DOHH2 (cell line): ENCODE measurements at regions not wholly inside any gene's neighbourhood (a gene's known extent, or its start where the extent isn't known, plus 50 kb on each side); places are given as distances from the start of the nearest gene placed in this dataset.

Experiments used
- H3F3A ChIP-seq: fragments of 200-600 bp; sonication (generic), shearing (Covaris generic); 2 replicates; pipeline ENCODE4 v1.6.0; 2016; ENCODE audit warnings: antibody characterized with exemption, mild to moderate bottlenecking; ENCODE audit not compliant: control insufficient read depth, insufficient read depth
- H3K27ac ChIP-seq: fragments of 200-600 bp; sonication (generic); 2 replicates; pipeline ENCODE4 v1.5.1; 2014; ENCODE audit warnings: low read depth, mild to moderate bottlenecking, low read length, moderate library complexity
- H3K27me3 ChIP-seq: fragments of 200-600 bp; sonication (generic); 2 replicates; pipeline ENCODE4 v1.6.1; 2014; ENCODE audit warnings: mild to moderate bottlenecking, low read length, mixed read lengths; ENCODE audit not compliant: control insufficient read depth
- H3K36me3 ChIP-seq: fragments of 200-600 bp; sonication (generic); 2 replicates; pipeline ENCODE4 v1.6.1; 2014; ENCODE audit warnings: mild to moderate bottlenecking, low read length, moderate library complexity, mixed read lengths; ENCODE audit not compliant: control insufficient read depth
- H3K4me1 ChIP-seq: fragments of 200-600 bp; sonication (generic); 2 replicates; pipeline ENCODE4 v1.6.1; 2014; ENCODE audit warnings: mild to moderate bottlenecking, low read length, mixed read lengths; ENCODE audit not compliant: control insufficient read depth
- H3K4me2 ChIP-seq: fragments of 200-600 bp; sonication (generic); 2 replicates; pipeline ENCODE4 v1.6.0; 2014; ENCODE audit warnings: mild to moderate bottlenecking, low read length, moderate library complexity
- H3K4me3 ChIP-seq: fragments of 200-600 bp; sonication (generic); 2 replicates; pipeline ENCODE4 v1.5.1; 2014; ENCODE audit warnings: mild to moderate bottlenecking, low read length, mixed read lengths
- H3K79me2 ChIP-seq: fragments of 200-600 bp; sonication (generic); 2 replicates; pipeline ENCODE4 v1.6.1; 2014; ENCODE audit warnings: mild to moderate bottlenecking, low read length, mixed read lengths; ENCODE audit not compliant: control insufficient read depth
- H3K9me2 ChIP-seq: fragments of 200-600 bp; sonication (generic); replicated peaks from 2 replicates; pipeline ENCODE4 v1.6.1; 2014; ENCODE audit warnings: mild to moderate bottlenecking, low read length, mixed read lengths; ENCODE audit not compliant: control insufficient read depth
- H3K9me3 ChIP-seq: fragments of 200-600 bp; sonication (generic); 2 replicates; pipeline ENCODE4 v1.6.1; 2014; ENCODE audit warnings: antibody characterized with exemption, low read length, mixed read lengths; ENCODE audit not compliant: control insufficient read depth, insufficient read depth
- H4K20me1 ChIP-seq: fragments of 200-600 bp; sonication (generic); 2 replicates; pipeline ENCODE4 v1.6.0; 2014; ENCODE audit warnings: low read depth, mild to moderate bottlenecking, antibody characterized with exemption, low read length, moderate library complexity; ENCODE audit not compliant: control insufficient read depth, insufficient read depth
- EZH2phosphoT487 ChIP-seq: fragments of 200-600 bp; sonication (generic); IDR thresholded peaks from 2 replicates; pipeline ENCODE4 v1.6.1; 2017; ENCODE audit warnings: borderline replicate concordance, mild to moderate bottlenecking, antibody characterized with exemption, low read length, moderate library complexity, mixed read lengths
- TF ChIP-seq, protein P1 (sequence below): fragments of 200-600 bp; sonication (generic); IDR thresholded peaks from one replicate; pipeline ENCODE4 v1.5.1; 2014; ENCODE audit warnings: antibody characterized with exemption, mild to moderate bottlenecking, low read depth, low read length; ENCODE audit not compliant: poor library complexity, severe bottlenecking

- Histone ChIP-seq H3K36me3 (no peaks in the 10 kb centered on the region), H3K9me3 (no peaks in the 10 kb centered on the region), H4K20me1 (no peaks in the 10 kb centered on the region), H3K9me2 (no peaks in the 10 kb centered on the region), H3K27ac (no peak overlapping the region), H3K27me3 (no peaks in the 10 kb centered on the region; the same call in 1 of the 2 replicates), H3K4me2 (no peak overlapping the region), H3K4me3 (no peak overlapping the region), H3K79me2 (no peaks in the 10 kb centered on the region), H3F3A (no peaks in the 10 kb centered on the region), H3K4me1 (no peaks in the 10 kb centered on the region)
- TF ChIP-seq, protein P1, sequence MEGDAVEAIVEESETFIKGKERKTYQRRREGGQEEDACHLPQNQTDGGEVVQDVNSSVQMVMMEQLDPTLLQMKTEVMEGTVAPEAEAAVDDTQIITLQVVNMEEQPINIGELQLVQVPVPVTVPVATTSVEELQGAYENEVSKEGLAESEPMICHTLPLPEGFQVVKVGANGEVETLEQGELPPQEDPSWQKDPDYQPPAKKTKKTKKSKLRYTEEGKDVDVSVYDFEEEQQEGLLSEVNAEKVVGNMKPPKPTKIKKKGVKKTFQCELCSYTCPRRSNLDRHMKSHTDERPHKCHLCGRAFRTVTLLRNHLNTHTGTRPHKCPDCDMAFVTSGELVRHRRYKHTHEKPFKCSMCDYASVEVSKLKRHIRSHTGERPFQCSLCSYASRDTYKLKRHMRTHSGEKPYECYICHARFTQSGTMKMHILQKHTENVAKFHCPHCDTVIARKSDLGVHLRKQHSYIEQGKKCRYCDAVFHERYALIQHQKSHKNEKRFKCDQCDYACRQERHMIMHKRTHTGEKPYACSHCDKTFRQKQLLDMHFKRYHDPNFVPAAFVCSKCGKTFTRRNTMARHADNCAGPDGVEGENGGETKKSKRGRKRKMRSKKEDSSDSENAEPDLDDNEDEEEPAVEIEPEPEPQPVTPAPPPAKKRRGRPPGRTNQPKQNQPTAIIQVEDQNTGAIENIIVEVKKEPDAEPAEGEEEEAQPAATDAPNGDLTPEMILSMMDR, result no peak
- TF ChIP-seq EZH2phosphoT487, result no peak
Observed at GRCh38 chr2:41967476-41968181, 80.2 kb upstream of the PKDCC start.

- Histone ChIP-seq H3K4me2 (no peak overlapping the region), H3K36me3 (no peaks in the 10 kb centered on the region), H3K4me1 (no peaks in the 10 kb centered on the region), H3K79me2 (no peaks in the 10 kb centered on the region), H3K9me2 (no peaks in the 10 kb centered on the region), H3K9me3 (no peaks in the 10 kb centered on the region), H3F3A (no peaks in the 10 kb centered on the region), H3K27me3 (no peaks in the 10 kb centered on the region; the same call in 1 of the 2 replicates), H3K27ac (no peak overlapping the region), H3K4me3 (no peak overlapping the region), H4K20me1 (no peaks in the 10 kb centered on the region)
- TF ChIP-seq EZH2phosphoT487, result no peak
- TF ChIP-seq, protein P1, result no peak
Observed at GRCh38 chr2:41968182-41968578, 79.6 kb upstream of the PKDCC start.

DNA sequence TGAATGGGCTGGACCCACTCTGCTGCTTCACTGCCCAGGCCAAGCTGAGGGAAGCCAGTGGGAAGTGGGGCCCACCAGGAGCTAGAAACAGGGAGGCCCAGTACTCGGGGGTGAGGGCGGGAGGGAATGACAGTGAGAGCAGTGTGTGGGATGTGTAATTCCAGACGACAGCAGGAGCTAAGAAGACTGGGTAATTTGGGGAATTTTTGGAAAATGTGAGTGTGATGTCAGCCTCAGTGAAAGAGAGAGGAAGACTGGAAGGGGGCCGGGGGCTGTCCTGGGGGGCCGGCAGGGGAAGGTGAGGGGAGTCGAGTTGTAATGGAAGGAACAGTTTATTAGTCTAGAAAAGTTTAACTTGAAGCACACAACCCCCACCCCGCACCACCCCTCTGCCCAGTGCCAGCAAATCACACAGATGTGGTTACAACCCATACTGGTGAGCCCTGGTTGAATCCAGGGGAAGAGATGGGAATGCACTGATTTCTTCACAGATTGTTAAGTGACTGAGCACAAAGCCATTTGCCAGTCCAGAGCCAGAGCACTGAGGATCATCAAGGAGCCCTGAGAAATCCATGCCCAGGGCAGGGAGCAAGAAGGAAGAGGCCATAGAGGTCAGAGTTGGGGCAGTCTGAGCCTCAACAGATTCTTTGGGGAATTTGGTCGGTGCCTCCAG, 76.7 kb upstream of the PKDCC start:
- H3K27ac ChIP-seq, result no peak overlapping the region
- no peaks in the 10 kb centered on the region for H3K9me2 ChIP-seq
- H3K4me2 ChIP-seq, result no peak overlapping the region
- no peaks in the 10 kb centered on the region for H3F3A ChIP-seq
- TF ChIP-seq, protein P1, result no peak
- no peak for TF ChIP-seq EZH2phosphoT487
- H3K9me3 ChIP-seq, result no peaks in the 10 kb centered on the region
- H3K4me3 ChIP-seq, result no peak overlapping the region
- no peaks in the 10 kb centered on the region for H3K4me1 ChIP-seq
- H3K36me3 ChIP-seq, result no peaks in the 10 kb centered on the region
- H3K79me2 ChIP-seq, result no peaks in the 10 kb centered on the region
- no peaks in the 10 kb centered on the region for H4K20me1 ChIP-seq
- H3K27me3 ChIP-seq, result 0 out of 2 replicates have a peak, but pooled peaks cover 3% of the 10 kb centered on the region
